HAP-1 (cell line): ENCODE measurements at regions not wholly inside any gene's neighbourhood (a gene's known extent, or its start where the extent isn't known, plus 50 kb on each side); places are given as distances from the start of the nearest gene placed in this dataset.

Experiments
- DNase-seq, 2 experiments: peaks; one replicate each; pipeline ENCODE4 v3.0.0-alpha.2; 2016 to 2020; ENCODE audit warnings: low spot score in 2 of 2
- H3K27me3 ChIP-seq: fragments of 250-450 bp; sonication (Bioruptor Pico); 2 replicates; pipeline ENCODE4 v1.5.1; 2020; ENCODE audit warnings: low read depth, mild to moderate bottlenecking, moderate library complexity
- H3K36me3 ChIP-seq: fragments of 250-450 bp; sonication (Bioruptor Pico); replicated peaks from 2 replicates; pipeline ENCODE4 v1.5.1; 2020; ENCODE audit warnings: mild to moderate bottlenecking
- H3K4me1 ChIP-seq: fragments of 250-450 bp; sonication (Bioruptor Pico); 2 replicates; pipeline ENCODE4 v1.5.1; 2020; ENCODE audit warnings: mild to moderate bottlenecking
- H3K4me3 ChIP-seq: fragments of 250-450 bp; sonication (Bioruptor Pico); 2 replicates; pipeline ENCODE4 v1.5.1; 2020; ENCODE audit warnings: mild to moderate bottlenecking, moderate library complexity
- H3K9me3 ChIP-seq: fragments of 250-450 bp; sonication (Bioruptor Pico); 2 replicates; pipeline ENCODE4 v1.5.1; 2020; ENCODE audit warnings: mild to moderate bottlenecking, moderate library complexity
- in situ Hi-C: fragments of 300-500 bp; cut with MboI; formaldehyde crosslinking; loops from 3 replicates; pipeline ENCODE4 v1.14.3; 2020; ENCODE audit warnings: low sequenced_read_pairs, inconsistent platforms, mixed read lengths

DNA sequence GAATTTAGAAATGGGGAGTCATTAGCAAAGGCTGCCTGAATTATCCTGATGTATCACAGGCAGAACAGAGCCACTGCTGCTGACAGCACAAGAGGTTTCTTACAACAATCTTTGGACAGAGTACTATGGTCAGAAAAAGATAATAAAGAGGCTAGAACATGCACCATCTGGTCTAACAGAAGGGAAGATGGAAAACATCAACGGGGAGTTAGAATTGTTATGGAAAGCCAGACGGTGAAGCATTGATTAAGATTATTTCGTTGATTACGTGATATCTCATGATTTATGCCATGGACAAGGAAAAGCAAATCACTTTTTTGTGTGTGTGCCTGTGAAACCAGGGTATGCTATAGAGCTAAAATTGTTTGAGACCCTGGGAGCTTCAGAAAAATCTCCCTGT, 409.4 kb upstream of the ETAA1 start:
- no peaks in the 10 kb centered on the region for H3K36me3 ChIP-seq
- DNase-seq: no peak
- H3K4me3 ChIP-seq: no peak overlapping the region
- H3K4me1 ChIP-seq: no peaks in the 10 kb centered on the region
- H3K9me3 ChIP-seq: no peaks in the 10 kb centered on the region
- H3K27me3 ChIP-seq: peaks cover 11% of the 10 kb centered on the region
- in situ Hi-C loops: no loop called here

DNA sequence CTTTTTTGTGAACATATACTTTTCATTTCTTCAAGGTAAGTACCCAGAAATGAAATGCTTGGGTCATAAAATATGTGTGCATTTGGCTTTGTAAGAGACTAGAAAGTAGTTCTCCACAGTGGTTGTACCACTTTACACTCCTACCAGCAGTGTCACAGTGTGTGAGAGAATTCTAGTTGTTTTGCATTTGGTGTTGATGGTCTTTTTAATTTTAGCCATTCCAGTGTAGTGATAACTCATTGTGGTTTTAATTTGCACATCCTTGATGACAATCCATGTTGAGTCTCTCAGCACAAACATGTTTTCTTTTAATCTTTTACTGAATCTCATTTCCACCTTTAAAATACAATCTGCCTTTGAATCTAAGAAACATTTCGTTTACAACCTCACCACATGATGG, 402.5 kb upstream of the ETAA1 start:
- no peaks in the 10 kb centered on the region for H3K9me3 ChIP-seq
- H3K36me3 ChIP-seq: no peaks in the 10 kb centered on the region
- no peaks in the 10 kb centered on the region for H3K4me1 ChIP-seq
- no peak overlapping the region for H3K4me3 ChIP-seq
- in situ Hi-C loops: no loop called here
- H3K27me3 ChIP-seq: peaks cover 30% of the 10 kb centered on the region
- no peak for DNase-seq

DNA sequence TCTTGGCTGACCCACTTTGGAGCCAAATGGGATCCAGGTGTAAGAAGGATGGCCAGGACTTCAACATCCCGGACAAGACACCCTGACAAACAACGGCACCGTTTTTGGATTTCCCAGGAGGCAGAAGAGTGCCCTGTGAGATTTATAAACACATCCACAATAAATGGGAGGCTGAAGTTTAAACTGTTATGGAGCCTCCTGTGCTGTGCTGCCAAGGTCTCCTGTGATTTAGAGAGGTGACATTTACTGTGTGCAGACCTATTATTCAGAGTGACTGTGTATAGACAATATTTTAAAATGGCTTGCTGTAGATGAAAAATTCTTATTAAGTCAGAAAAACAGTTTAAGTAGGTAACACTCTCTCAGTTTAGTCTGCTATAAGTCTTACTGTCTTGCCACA, 401.5 kb upstream of the ETAA1 start:
- H3K36me3 ChIP-seq: no peaks in the 10 kb centered on the region
- H3K4me1 ChIP-seq: peaks cover 8% of the 10 kb centered on the region
- H3K4me3 ChIP-seq: no peak overlapping the region
- peaks cover 30% of the 10 kb centered on the region for H3K27me3 ChIP-seq
- no peak for DNase-seq
- no peaks in the 10 kb centered on the region for H3K9me3 ChIP-seq
- in situ Hi-C loops: no loop called here

DNA sequence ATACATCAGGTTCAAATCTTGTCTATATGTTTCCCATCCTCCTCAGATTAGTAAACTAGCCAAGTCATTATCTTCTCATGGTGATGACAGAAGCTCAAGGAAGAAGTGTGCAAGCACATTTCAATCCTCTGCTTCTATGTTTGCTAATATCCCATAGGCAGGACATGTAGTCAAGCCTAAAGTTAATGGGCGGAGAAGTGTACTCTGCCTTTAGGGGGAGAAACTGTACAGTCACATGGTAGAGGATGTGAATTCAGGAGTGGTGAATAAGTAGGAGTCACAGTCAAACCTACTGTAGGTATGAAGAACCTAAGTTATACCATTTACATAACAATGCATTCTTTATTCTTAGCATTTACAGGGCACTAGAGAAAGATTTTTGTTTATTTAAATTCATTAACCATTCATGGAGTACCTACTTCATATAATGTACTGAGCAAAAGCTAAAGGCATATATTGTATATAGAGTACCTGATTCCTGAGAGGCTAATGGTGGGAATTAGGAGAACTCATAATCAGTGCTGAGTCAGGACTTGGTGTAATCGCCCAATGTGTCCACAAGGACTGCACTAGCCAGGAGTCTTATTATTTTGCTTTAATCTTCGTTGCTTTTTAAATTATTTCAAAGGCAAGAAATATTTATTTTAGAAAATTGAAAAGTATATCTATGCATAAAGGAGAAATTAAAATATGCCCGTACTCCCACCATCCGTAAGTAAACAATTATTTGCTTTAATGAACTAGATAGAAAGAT, 394.3 kb upstream of the ETAA1 start:
- Histone ChIP-seq H3K4me3 (no peak overlapping the region), H3K27me3 (peaks cover 15% of the 10 kb centered on the region), H3K36me3 (no peaks in the 10 kb centered on the region), H3K9me3 (no peaks in the 10 kb centered on the region), H3K4me1 (peaks cover 16% of the 10 kb centered on the region)
- DNase-seq: peak in 1 of 2 experiments; percentile 23
- in situ Hi-C loops: no loop called here

DNA sequence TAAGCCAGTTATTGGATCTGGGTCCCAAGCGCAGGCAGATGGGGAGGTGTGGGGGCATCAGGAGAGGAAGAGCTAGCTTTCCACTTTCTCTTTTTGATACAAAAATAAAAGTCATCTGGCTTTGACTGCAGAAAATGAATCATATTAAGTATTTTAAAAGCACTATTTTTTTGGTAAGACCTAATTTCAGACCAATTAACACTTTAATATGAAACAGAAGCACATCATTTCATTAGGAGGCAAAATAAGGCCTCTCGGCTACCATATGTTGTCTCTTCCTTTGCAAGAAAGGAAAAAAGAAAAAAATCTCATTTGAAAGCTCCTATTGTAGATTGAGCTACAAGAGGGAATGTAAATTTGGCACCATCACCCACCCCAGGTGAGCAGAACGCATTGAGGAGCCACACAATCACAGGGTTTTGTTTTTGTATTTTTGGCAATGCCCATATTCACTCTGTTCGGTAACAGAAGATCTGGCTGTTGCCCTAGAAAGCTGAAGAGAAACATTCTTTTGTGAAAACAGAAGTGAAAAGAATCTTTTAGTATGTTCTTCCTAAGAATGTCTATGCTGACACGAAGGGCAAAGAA, 390.7 kb upstream of the ETAA1 start:
- no peak overlapping the region for H3K4me3 ChIP-seq
- in situ Hi-C loops: no loop called here

DNA sequence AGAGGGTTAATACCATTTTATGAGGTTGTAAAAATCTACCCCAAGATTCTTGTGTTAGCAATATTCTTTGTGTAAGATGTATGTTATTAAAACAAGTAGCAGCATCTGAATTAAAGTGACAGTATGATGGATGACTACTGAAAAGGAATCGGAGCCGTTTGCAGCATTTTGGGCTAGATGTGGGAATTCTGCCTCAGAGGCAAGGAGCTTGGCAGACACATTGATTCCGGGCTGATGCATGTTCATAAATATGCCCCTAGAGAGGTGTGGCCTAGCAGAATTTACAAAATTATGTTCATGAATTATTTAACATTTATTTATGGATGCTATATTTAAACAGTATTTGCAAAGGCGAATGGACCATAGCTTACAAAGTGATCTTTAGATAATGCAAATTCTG, 389.0 kb upstream of the ETAA1 start:
- peak in 1 of 2 experiments; percentile 44 for DNase-seq
- H3K4me1 ChIP-seq: no peaks in the 10 kb centered on the region
- in situ Hi-C loops: no loop called here
- H3K27me3 ChIP-seq: peaks cover 9% of the 10 kb centered on the region; the same call in 1 of the 2 replicates
- H3K36me3 ChIP-seq: no peaks in the 10 kb centered on the region
- no peaks in the 10 kb centered on the region for H3K9me3 ChIP-seq
- H3K4me3 ChIP-seq: no peak overlapping the region

More for the DNA sequence above, 390.7 kb upstream of the ETAA1 start:
- Histone ChIP-seq H3K9me3 (no peaks in the 10 kb centered on the region), H3K4me1 (peaks cover under 1% of the 10 kb centered on the region; the same call in 1 of the 2 replicates), H3K36me3 (no peaks in the 10 kb centered on the region), H3K27me3 (peaks cover 12% of the 10 kb centered on the region; the same call in 1 of the 2 replicates)
- DNase-seq: no peak

DNA sequence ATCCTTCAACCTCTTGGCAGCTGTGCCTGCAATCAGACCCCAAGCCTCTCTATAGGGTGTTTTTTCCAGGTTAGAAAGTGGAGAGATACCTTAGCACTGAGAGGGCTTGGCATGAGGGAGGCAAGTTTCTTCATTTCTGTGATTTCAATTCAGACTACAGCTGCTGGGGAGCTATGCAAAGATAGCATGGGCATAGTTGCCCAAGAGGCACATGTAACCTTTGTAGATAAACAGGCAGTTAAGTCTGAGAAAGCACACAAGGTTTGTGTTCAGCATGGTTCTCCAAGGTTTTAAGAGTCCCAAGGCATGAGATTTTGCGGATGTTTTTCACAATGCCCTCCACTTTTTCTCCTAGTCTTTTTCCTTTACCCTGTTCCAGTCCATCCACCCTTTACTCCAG, 385.0 kb upstream of the ETAA1 start:
- Histone ChIP-seq H3K27me3 (0 out of 2 replicates have a peak, but pooled peaks cover 3% of the 10 kb centered on the region), H3K4me3 (no peak overlapping the region), H3K9me3 (no peaks in the 10 kb centered on the region), H3K4me1 (no peaks in the 10 kb centered on the region), H3K36me3 (no peaks in the 10 kb centered on the region)
- DNase-seq: no peak
- in situ Hi-C loops: no loop called here

DNA sequence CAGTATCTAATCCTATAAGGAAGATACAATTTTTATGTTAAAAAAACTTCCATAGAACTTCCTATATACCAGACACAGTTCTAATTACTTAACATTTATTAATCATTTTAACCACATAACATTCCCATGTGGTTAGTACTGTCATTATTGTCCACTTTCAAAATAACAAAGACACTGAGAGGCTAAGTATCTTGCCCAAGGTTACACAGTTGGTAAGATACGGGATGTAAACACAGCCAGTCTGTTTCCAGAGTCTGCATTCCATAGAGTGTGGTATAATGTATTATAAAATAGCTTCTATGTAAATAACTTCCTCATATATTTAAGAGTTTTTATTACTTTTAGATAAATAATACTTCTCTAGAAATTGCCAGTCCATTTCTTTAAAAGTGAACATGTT, 383.3 kb upstream of the ETAA1 start:
- Histone ChIP-seq H3K9me3 (no peaks in the 10 kb centered on the region), H3K4me3 (no peak overlapping the region), H3K36me3 (no peaks in the 10 kb centered on the region), H3K4me1 (no peaks in the 10 kb centered on the region), H3K27me3 (0 out of 2 replicates have a peak, but pooled peaks cover 3% of the 10 kb centered on the region)
- in situ Hi-C loops: no loop called here
- no peak for DNase-seq

DNA sequence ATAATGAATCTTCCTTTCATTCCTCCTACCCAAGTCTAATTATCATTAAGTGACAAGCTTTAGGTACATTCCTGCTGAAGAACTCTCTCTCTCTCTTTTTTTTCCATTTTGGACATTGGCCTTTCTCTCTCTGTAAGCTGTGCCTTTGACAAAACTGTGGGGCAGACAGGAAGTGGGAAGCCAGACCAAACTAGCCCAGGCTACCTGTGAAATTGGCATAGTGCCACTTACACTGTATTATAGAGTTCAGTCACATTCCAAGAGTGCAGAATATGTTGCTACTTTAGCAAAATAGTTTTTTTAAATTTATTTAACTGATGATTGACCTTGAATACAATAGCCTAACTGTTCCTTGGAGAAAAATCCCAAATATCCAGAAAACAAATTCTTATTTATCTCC, 381.5 kb upstream of the ETAA1 start:
- in situ Hi-C loops: no loop called here
- Histone ChIP-seq H3K36me3 (no peaks in the 10 kb centered on the region), H3K4me3 (no peak overlapping the region), H3K9me3 (no peaks in the 10 kb centered on the region), H3K4me1 (no peaks in the 10 kb centered on the region), H3K27me3 (0 out of 2 replicates have a peak, but pooled peaks cover 3% of the 10 kb centered on the region)
- DNase-seq: no peak

DNA sequence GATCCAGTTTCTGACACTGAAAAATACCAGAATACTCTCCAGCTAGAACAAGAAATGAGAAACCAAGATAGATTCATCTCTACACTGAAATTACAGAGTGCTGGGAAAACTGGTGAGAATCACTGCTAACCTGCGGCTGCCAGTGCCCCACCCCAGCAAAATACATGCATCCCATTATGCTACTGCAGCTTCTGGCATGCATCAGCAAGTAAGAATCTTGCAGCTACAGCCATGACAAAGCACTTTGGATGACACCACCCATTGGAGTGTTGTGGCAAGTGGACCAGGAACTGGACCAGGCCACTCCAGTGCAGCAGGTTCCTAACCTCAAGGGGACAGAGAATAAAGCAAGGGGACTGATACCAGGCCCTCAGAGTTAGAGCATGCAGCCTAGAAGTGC, 378.8 kb upstream of the ETAA1 start:
- in situ Hi-C loops: no loop called here

DNA sequence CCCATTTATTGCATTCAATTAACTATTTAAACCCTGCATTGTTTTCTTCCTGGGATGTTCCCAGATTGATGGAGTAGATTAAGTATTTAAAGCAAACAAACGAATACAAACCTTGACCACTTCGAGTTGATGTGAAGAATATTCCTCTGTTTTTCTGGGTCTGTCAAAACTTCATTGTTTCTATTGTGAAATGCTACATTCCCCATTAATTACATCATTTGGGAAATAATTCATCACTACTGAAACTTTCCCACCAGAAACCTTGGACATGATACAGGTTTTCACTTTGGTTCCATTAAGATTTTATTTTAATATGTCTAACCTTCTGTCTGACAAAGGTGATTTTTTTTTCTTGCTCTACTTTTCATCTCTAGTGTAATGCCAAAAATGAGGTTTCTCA, 365.1 kb upstream of the ETAA1 start:
- no peaks in the 10 kb centered on the region for H3K36me3 ChIP-seq
- in situ Hi-C loops: no loop called here
- no peaks in the 10 kb centered on the region for H3K4me1 ChIP-seq
- DNase-seq: no peak
- H3K9me3 ChIP-seq: no peaks in the 10 kb centered on the region
- no peak overlapping the region for H3K4me3 ChIP-seq
- peaks cover 3% of the 10 kb centered on the region; the same call in 1 of the 2 replicates for H3K27me3 ChIP-seq

More for the DNA sequence above, 378.8 kb upstream of the ETAA1 start:
- DNase-seq: no peak
- Histone ChIP-seq H3K36me3 (no peaks in the 10 kb centered on the region), H3K27me3 (no peaks in the 10 kb centered on the region), H3K9me3 (no peaks in the 10 kb centered on the region), H3K4me1 (no peaks in the 10 kb centered on the region), H3K4me3 (no peak overlapping the region)

DNA sequence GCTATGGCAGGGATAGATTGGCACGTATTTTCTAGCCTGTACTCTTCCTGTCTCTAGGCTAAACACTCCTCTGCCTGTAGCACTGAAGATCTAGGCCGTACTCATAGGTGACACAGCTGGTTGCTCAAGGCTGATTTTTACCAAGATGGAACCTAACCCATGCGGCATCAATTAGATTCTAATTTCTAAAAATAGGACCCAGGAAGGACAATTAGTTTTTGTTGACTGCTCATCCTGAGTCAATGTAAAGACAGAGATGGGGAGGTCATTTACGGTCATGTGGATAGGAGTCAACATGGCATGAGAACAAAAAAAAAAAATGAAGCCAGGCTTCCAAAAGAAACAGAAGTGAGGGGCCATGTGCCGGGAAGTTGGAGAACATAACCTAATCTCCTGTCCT, 360.7 kb upstream of the ETAA1 start:
- Histone ChIP-seq H3K27me3 (no peaks in the 10 kb centered on the region; the same call in 1 of the 2 replicates), H3K4me1 (no peaks in the 10 kb centered on the region), H3K36me3 (no peaks in the 10 kb centered on the region), H3K9me3 (no peaks in the 10 kb centered on the region), H3K4me3 (no peak overlapping the region)
- no peak for DNase-seq
- in situ Hi-C loops: no loop called here

DNA sequence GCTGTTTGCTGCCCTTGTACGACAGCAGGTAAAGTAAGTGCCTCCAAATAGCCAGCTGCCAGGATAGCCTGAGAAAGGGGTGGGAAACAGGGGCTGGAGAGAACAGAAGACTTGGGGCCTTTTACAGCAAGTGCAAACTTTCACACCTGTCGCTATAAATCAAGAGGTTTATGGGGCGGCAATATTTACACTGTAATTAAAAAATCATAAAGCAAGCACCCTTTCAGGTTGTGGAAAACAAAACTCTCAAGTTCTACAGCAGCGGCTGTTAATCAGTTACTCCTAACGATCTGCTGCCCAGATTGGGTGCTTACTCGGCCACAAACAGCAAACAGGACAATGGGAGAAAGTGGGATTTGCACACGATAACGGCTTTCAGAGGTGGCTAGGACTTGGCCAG, 359.5 kb upstream of the ETAA1 start:
- in situ Hi-C loops: no loop called here
- H3K4me3 ChIP-seq: no peak overlapping the region
- H3K9me3 ChIP-seq: no peaks in the 10 kb centered on the region
- no peaks in the 10 kb centered on the region for H3K4me1 ChIP-seq
- DNase-seq: no peak
- no peaks in the 10 kb centered on the region; the same call in 1 of the 2 replicates for H3K27me3 ChIP-seq
- H3K36me3 ChIP-seq: no peaks in the 10 kb centered on the region

DNA sequence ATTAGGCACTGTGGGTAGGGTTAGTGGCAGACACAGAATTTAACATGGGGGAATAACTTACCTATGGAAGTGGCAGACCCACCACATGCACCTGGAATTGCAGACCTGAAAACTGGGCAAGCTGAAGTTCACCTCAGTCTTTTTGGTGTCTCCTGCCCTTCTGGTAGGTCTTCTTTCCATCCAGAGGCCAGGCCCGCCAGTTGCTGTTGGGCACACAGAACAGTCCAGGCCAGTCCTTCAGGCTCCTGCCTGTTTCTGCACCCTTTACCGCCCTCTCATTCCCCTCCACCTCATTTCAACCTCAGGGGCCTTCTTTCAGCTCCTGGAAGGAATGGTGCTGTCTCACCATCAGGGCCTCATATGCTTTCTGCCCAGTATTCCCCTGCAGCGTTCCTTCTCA, 358.9 kb upstream of the ETAA1 start:
- Histone ChIP-seq H3K4me1 (no peaks in the 10 kb centered on the region), H3K9me3 (no peaks in the 10 kb centered on the region), H3K4me3 (no peak overlapping the region), H3K36me3 (no peaks in the 10 kb centered on the region), H3K27me3 (no peaks in the 10 kb centered on the region; the same call in 1 of the 2 replicates)
- in situ Hi-C loops: no loop called here
- DNase-seq: no peak
